Right lobe of liver (tissue), 6 donors: ENCODE measurements at regions not wholly inside any gene's neighbourhood (a gene's known extent, or its start where the extent isn't known, plus 50 kb on each side); places are given as distances from the start of the nearest gene placed in this dataset.

Experiments
- ATAC-seq, 4 donors: fragments of 200-7000 bp; cut with Tn5 transposase; one replicate each; pipeline ENCODE4 v1.9.1; 2020; ENCODE audit warnings: mild to moderate bottlenecking in 4 of 4, moderate library complexity in 4 of 4
- DNase-seq, 3 donors: peaks; one replicate each; pipeline ENCODE4 v3.0.0-alpha.2; 2020
- H3K27ac ChIP-seq, 3 donors: fragments of 200-600 bp; one replicate each; pipeline ENCODE4 v1.8.0; 2022
- H3K27me3 ChIP-seq, 2 donors: fragments of 200-600 bp; one replicate each; pipeline ENCODE4 v1.8.0; 2022
- H3K36me3 ChIP-seq, 4 donors: fragments of 200-600 bp; sonication (generic) in 1 of 4; one replicate each; pipeline versions ENCODE4 v1.5.1 to v1.8.0; 2017 to 2022; ENCODE audit warnings: control low read depth in 1 of 4
- H3K4me1 ChIP-seq, 4 donors: fragments of 200-600 bp; sonication (generic) in 1 of 4; one replicate each; pipeline versions ENCODE4 v1.5.1 to v1.8.0; 2017 to 2022; ENCODE audit warnings: control low read depth in 1 of 4
- H3K4me3 ChIP-seq, 3 donors: fragments of 200-600 bp; one replicate each; pipeline ENCODE4 v1.8.0; 2022
- H3K9me3 ChIP-seq, 4 donors: fragments of 200-600 bp; sonication (generic) in 1 of 4; one replicate each; pipeline versions ENCODE4 v1.5.1 to v1.8.0; 2017 to 2022; ENCODE audit warnings: control low read depth in 1 of 4
- POLR2A ChIP-seq: fragments of 450-650 bp; IDR thresholded peaks from one replicate; pipeline ENCODE4 v1.6.1; 2017; ENCODE audit warnings: antibody characterized with exemption, mild to moderate bottlenecking
- WGBS: methylation state at CpG from one replicate; pipeline ENCODE4 v1.1.6; 2018; ENCODE audit warnings: low coverage, low lambda C conversion rate; ENCODE audit not compliant: insufficient coverage; ENCODE audit errors: missing lambda C conversion rate; 5-methylcytosine and 5-hydroxymethylcytosine counted together
- intact Hi-C, 2 donors: fragments of 100-400 bp; cut with DNase I; formaldehyde crosslinking; loops; one replicate each; pipeline versions ENCODE4 v1.11.2 to v1.14.1; 2022
- TF ChIP-seq, protein P1 (sequence below), 4 donors: fragments of 200-600 bp in 3 of 4; fragments of 450-650 bp in 1 of 4; IDR thresholded peaks; one replicate each; pipeline versions ENCODE4 v1.5.1 to v1.8.0; 2016 to 2022; ENCODE audit warnings: antibody characterized with exemption in 4 of 4, mild to moderate bottlenecking in 2 of 4
- donor health status: DM: no; HTN: yes; CAD: no.
- donor health status: DM: no; HTN: no; CAD: no.
- donor health status: DM: no; HTN: no; CAD: no.
- donor health status: DM: no; HTN: yes; CAD: no.
- donor health status: DM: no; HTN: yes; CAD: no.

DNA sequence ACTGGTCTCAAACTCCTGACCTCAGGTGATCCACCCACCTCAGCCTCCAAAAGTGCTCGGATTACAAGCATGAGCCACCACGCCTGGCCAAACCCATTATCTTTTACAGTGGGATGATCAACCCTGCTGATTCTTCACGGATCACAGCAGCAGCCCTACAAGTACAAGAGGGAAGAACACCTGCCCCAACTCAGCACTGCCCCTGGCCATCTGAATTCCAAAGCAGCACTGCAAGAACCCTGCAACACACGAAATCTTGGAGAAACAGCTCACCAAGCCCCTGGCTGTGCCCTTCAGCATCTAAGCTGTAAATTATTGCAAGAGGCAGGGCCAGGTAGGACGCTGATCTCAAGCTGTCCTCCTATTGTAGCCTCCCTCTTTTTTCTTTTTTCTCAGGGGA is 54.5 kb upstream of the MC3R start:
- ATAC-seq (no peak), DNase-seq (no peak)
- 38% methylated on average over 4 of the region's 5 CpGs for WGBS
- TF ChIP-seq, protein P1, sequence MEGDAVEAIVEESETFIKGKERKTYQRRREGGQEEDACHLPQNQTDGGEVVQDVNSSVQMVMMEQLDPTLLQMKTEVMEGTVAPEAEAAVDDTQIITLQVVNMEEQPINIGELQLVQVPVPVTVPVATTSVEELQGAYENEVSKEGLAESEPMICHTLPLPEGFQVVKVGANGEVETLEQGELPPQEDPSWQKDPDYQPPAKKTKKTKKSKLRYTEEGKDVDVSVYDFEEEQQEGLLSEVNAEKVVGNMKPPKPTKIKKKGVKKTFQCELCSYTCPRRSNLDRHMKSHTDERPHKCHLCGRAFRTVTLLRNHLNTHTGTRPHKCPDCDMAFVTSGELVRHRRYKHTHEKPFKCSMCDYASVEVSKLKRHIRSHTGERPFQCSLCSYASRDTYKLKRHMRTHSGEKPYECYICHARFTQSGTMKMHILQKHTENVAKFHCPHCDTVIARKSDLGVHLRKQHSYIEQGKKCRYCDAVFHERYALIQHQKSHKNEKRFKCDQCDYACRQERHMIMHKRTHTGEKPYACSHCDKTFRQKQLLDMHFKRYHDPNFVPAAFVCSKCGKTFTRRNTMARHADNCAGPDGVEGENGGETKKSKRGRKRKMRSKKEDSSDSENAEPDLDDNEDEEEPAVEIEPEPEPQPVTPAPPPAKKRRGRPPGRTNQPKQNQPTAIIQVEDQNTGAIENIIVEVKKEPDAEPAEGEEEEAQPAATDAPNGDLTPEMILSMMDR (IDR thresholded peaks at IDR 0.05), result no peak
- no peak for TF ChIP-seq POLR2A
- no peaks in the 10 kb centered on the region for H3K4me1 ChIP-seq
- H3K4me3 ChIP-seq, result no peak overlapping the region
- no peaks in the 10 kb centered on the region for H3K36me3 ChIP-seq
- intact Hi-C loops, result no loop called here
- H3K27ac ChIP-seq, result no peak overlapping the region
- H3K9me3 ChIP-seq, result no peaks in the 10 kb centered on the region
- H3K27me3 ChIP-seq, result no peaks in the 10 kb centered on the region

DNA sequence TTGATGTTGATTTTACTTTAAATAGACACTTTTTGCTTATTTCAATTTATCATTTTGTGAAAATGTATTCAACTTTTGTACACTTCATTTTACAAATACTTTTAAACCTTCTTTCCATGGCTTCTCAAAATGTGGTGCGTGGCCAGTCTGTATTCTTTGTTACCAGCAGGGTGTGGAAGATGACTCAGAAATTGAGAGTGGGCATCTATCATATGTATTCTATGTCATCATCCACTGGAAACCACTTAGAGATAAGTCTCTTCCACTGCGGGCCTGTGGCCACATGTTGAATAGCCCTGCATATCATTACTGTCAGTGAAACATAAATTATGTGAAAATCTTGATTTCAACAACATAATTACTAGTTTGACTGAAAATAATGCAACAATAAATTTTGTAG is 52.6 kb upstream of the MC3R start:
- Histone ChIP-seq H3K4me3 (no peak overlapping the region), H3K27ac (no peak overlapping the region), H3K27me3 (no peaks in the 10 kb centered on the region), H3K9me3 (no peaks in the 10 kb centered on the region), H3K4me1 (no peaks in the 10 kb centered on the region), H3K36me3 (no peaks in the 10 kb centered on the region)
- TF ChIP-seq POLR2A, result no peak
- TF ChIP-seq, protein P1 (IDR thresholded peaks at IDR 0.05), result no peak
- DNase-seq, result no peak
- no peak for ATAC-seq
- intact Hi-C loops, result no loop called here
- WGBS, result 53% methylated on average over 2 of the region's 2 CpGs
